Middle frontal gyrus (tissue), 1 donor: ENCODE measurements at regions not wholly inside any gene's neighbourhood (a gene's known extent, or its start where the extent isn't known, plus 50 kb on each side); places are given as distances from the start of the nearest gene placed in this dataset.
"Not testable (repeated sequence)": the region's sequence is repeated elsewhere in the genome, so short reads cannot be mapped to it uniquely, and the experiment has no call there.

Source experiments
- DNase-seq: peaks from one replicate; pipeline ENCODE4 v3.0.0-alpha.2; 2015; ENCODE audit warnings: low spot score; ENCODE audit errors: extremely low spot score

DNA sequence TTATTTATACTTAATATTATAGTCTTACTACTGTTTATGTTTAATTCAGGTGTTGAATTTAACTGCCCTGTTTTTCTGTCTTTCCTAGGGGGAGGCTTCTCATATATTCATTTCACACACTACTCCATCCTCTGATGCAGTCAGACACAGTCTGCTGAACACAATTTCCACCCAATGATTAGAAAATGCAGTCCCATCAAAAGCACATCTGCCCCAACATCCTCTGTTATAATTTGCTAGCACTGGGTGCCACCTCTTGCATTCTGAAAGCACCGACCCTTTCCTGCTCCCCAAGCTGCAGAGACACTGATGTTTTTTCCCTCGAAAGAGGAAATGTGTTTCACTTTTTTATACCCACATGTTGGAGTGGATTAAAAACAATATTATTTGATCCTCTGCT is 474.7 kb downstream of the PID1 start:
- DNase-seq: no peak

GRCh38 chr2:228793116-228793515 is 478.0 kb downstream of the PID1 start:
- DNase-seq: no peak

GRCh38 chr2:228786901-228787300 is 484.2 kb downstream of the PID1 start:
- no peak for DNase-seq

DNA sequence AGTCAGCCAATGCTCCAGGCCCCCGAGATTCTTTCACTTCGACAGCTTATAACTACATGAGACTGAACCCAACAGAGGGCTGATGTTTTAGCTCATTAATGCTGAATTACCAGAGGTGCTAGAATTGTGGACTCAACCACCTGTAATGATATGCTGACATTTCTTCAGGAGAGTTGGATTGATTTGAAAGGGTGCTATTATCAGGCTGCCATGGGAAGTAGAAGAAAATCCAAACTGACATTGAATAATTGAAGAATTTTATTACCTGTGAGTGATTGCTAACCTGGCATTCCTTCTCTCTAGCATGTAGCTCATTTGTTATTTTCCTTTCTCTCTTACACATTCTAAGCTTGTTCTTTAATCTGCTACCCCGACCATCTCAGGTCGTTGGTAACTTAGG is 488.8 kb downstream of the PID1 start:
- DNase-seq: no peak

DNA sequence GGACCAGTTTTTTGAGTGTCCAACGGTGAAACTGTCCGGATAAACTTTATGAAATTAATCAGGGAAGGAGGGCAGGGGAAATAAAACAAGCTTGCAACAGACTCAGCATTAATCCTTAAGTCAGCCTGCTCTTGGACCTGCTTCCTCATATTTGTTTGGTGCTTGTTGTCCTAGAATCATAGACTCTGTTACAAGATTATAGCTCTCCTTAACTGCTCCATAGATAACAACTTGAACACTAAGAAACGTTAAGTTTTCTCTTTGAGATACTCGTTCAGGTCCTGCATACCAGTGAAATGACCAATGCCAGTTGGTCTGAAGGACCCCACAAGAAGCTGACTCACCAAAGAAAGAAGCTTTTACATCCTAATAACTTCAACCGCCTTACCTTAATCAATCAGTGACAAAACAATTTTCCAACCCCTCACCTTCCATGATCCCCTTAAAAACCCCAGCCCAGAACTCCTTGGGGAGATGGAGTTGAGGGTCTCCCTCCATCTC is 493.2 kb downstream of the PID1 start:
- no peak for DNase-seq

DNA sequence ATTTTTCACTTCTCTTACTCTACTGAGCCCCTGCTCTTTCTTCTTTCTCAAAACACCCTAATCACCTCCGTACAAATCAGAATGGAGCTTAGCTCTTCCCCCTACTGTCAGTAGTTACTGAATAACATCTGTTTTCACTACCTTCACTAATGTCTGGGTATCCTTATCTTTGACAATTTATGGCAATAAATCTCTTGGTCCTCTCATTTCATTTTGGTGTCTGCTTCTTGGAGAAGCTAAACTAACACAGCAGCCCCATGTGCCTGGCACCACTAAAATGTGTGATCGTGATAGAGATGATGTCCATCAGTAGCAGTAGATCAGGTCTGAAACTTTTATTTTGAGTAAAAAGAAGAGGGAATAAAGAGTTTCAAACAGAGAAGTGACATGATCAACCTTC is 496.5 kb downstream of the PID1 start:
- DNase-seq: no peak

DNA sequence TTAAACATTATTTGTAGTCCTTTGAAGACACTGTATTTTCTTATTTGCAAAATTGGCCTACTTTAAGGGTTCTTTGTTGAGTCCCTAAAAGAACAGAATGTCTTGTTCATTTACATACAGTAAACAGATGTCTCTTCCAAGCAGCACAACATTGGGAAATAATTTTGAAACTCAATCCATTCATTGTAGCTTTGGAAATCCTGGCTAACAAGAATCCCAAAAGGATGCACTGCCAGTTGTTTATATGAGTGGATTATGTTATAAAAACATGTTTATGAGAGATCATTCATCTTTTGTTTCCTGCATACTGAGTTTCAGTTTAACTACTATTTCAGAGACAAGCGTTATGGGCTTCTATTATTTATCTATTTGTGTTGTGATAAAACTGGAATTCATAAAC is 499.3 kb downstream of the PID1 start:
- DNase-seq: no peak

GRCh38 chr2:228771315-228771714 is 499.8 kb downstream of the PID1 start:
- DNase-seq: no peak

GRCh38 chr2:228768818-228769217 is 502.3 kb downstream of the PID1 start:
- no peak for DNase-seq

DNA sequence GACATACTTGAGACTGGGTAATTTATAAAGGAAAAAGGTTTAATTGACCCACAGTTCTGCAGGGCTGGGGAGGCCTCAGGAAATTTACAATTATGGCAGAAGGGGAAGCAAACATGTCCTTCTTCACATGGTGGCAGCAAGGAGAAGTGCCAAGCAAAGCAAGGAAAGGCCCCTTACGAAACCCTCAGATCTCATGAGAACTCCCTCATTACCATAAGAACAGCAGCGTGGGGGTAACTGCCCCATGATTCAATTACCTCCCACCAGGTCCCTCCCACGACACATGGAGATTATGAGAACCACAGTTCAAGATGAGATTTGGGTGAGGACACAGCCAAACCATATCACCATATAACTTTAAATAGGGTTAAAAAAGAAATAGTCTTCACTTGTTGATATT is 502.9 kb downstream of the PID1 start:
- not testable (repeated sequence) for DNase-seq

GRCh38 chr2:228767196-228767595 is 503.9 kb downstream of the PID1 start:
- DNase-seq: no peak

DNA sequence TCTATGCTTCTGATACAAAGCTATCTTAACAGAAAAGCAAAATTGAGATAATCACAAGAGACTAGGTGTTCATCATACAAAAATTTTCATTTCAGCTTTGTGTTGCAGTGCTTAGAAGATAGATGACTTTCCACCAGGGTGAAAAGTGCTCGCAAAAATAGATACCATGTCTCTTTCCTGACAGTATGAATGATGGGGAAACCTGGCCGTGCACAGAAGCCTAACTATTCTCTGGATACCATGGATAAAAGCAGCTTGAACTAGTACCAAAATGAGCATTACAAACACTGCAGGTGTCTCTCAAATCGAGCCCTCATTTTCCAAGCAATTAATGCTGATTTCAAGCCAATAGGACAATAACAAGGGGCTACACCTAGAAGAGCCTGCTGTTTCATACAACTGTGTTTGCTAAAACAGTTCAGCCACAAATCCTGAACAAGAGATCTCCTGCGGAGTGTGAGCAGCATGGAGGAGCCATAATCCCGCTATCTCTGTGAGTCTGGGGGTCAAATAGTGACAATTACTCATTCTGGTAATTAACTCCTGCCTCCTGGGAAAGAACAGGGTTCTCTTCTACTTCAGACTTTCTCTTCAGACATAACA is 507.6 kb downstream of the PID1 start:
- DNase-seq: no peak

DNA sequence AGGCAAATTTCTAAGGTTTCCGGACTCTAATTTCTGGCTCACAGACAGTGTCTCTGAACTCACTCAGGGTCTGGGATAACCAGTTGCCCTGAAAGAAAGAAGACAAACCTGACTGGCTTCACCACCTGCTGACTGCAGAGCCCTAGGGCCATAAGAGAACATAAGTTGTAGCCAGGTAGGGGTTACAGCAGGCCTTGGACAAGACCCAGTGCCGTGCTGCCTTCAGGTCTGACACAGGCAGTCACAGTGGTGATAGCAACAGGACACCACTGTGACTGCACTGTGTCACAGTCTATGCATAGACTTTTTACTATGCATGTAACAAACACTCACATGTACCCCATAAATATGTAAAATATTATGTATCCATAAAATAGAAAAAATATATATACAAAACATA is 508.5 kb downstream of the PID1 start:
- no peak for DNase-seq

DNA sequence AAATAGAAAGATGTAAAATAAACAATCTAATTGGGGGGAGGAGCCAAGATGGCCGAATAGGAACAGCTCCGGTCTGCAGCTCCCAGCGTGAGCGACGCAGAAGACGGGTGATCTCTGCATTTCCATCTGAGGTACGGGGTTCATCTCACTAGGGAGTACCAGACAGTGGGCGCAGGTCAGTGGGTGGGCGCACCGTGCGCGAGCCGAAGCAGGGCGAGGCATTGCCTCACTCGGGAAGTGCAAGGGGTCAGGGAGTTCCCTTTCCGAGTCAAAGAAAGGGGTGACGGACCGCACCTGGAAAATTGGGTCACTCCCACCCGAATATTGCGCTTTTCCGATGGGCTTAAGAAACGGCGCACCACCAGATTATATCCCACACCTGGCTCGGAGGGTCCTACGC is 515.4 kb downstream of the PID1 start:
- DNase-seq: not testable (repeated sequence)

GRCh38 chr2:228747483-228747882 is 523.6 kb downstream of the PID1 start:
- DNase-seq: no peak

DNA sequence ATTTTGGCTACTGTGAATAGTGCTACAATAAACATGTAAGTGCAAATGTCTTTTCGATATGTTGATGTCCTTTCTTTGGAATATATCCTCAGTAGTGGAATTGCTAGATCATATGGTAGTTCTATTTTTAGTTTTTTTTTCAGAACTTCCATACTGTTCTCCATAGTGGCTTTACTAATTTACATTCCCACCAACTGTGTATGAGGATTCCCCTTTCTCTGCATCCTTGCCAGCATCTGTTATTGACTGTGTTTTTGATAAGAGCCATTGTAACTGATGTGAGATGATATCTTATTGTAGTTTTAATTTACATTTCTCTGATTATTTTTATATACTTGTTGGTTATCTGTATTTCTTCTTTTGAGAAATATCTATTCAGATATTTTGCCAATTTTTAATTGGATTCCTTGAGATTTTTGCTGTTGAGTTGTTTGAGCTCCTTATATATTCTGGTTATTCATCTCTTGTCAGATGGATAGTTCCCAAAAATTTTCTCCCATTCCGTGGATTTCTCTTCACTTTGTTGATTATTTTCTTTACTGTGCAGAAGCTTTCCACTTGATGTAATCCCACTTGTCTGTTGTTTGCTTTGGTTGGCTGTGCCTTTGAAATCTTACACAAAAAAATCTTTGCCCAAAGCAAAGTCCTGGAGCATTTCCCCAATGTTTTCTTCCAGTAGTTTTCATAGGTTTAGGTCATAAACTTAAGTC is 532.3 kb downstream of the PID1 start:
- no peak for DNase-seq

DNA sequence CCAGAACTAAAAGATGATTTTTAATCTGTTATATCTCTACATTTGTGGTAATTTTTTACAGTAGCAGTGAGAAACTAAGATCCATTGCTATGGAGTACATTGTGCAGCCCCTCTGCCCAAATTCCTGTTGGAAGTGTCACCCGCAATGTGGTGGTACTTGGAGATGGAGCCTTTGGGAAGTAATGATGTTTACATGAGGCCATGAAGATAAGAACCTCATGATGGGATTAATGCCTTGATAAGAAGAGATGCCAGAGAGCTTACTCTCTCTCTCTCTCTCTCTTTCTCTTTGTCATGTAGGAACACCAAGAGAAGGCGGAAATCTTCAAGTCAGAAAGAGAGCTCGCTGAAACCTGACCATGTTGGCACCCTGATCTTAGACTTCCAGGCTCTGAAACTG is 535.4 kb downstream of the PID1 start:
- no peak for DNase-seq

DNA sequence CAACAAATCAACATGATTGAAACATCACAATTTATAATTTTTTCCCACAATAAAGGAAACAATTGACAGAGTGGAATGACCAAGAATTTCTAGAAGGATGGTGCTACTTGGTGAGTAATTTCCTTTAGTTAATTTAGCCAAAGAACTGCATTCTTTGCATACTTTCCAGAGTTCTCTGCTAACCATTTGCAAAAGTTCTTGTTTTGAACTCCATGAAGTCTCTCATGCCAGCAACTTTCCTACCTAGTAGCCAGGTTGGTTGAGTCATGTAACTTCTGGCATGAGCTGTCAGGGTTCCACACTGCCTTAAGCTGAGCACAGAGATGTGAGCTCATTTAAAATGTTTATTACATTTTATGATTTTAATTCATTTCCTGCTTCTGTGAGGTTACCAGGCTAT is 539.6 kb downstream of the PID1 start:
- no peak for DNase-seq

DNA sequence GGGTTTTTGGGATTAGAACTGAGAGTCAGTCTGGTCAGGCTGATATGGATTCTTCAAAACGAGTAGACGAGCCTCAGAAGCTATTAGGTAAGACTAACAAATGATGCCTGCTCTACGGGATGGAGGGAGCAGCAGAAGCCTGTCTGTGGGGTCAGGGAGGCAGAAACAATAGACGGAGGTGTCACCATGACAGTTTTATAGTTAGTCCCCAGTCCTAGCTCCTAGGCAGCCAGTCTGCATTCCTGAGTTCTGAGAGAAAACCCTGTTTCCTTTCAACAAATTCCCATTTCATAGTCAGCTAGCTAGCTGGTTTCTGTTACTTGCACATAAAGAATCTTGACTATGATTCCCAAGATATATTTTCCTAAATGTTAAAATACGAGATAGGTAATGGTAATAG is 542.1 kb downstream of the PID1 start:
- no peak for DNase-seq

DNA sequence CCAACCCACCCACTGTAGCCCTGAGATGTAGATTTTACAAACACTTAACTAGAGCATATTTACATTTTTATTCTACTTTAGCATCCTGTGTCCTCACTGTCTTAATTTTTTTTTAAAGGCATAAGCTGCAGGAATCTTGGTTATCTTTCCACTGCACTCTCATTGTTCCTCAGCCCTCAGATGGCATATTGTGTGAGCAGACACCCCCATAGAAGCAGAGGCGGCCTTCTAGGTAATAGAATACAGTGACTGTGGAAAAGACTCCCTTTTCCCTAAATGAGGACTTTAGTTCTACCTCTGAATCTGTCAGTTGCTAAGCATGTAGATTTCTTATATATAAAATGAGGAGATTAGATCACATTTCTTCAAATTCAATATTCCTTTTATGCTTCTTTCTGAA is 543.5 kb upstream of the SPHKAP start:
- no peak for DNase-seq

GRCh38 chr2:228723599-228723998 is 542.1 kb upstream of the SPHKAP start:
- no peak for DNase-seq

- DNase-seq: no peak
Observed at GRCh38 chr2:228722311-228722710, 540.8 kb upstream of the SPHKAP start.

DNA sequence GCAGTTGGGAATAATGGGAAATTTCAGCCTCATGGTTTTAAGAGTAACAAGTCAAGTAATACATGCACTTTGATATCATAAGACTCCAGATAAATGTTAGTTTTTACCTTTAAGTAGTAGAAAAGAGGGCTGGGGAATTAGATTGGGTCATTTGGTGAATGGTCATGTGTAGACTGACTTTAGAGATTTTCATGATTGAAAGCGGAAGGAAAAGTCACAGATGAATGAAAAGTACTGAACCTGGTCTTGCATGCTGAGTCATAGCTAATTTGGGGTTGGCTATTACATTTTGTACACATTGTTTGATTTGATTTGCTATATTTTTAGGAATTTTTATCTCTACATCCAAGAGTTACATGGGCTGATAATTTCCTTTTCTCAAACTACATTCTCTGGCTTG is 539.4 kb upstream of the SPHKAP start:
- DNase-seq: no peak
